ENCODE measurements at regions not wholly inside any gene's neighbourhood (a gene's known extent, or its start where the extent isn't known, plus 50 kb on each side); places are given as distances from the start of the nearest gene placed in this dataset.

DNA sequence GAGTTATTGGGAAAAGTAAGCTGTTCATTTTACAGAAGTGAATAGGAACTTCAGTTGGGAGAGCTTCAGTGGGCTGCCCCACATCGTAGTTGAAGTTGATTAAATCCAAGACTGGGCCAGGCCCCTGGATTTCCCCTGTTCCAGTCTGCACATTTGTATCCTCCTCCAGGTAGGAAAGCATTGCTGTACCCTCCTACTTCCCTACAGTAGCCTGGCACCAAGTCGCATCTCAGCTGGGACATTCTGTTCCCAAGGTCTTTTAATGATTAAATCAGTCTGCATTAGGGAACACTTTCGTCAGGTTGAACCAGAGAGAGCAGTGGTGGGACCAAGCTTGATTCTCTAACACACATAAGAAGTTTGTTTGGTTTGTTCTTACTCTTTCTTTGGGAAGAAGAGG, 165.8 kb upstream of the PPARGC1A start:
- Histone ChIP-seq H3K27me3 (no peaks in the 10 kb centered on the region), H3K4me3 (no peak overlapping the region), H3K4me1 (replicated peaks in 1 of 2) (no peaks in the 10 kb centered on the region), H3K36me3 (replicated peaks in 1 of 2) (no peaks in the 10 kb centered on the region), H3K27ac (no peak overlapping the region), H3K9me3 (replicated peaks in 1 of 3) (no peaks in the 10 kb centered on the region)
- TF ChIP-seq, protein P1, sequence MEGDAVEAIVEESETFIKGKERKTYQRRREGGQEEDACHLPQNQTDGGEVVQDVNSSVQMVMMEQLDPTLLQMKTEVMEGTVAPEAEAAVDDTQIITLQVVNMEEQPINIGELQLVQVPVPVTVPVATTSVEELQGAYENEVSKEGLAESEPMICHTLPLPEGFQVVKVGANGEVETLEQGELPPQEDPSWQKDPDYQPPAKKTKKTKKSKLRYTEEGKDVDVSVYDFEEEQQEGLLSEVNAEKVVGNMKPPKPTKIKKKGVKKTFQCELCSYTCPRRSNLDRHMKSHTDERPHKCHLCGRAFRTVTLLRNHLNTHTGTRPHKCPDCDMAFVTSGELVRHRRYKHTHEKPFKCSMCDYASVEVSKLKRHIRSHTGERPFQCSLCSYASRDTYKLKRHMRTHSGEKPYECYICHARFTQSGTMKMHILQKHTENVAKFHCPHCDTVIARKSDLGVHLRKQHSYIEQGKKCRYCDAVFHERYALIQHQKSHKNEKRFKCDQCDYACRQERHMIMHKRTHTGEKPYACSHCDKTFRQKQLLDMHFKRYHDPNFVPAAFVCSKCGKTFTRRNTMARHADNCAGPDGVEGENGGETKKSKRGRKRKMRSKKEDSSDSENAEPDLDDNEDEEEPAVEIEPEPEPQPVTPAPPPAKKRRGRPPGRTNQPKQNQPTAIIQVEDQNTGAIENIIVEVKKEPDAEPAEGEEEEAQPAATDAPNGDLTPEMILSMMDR (IDR thresholded peaks at IDR 0.05), result no peak
- no peak for TF ChIP-seq POLR2A (IDR thresholded peaks at IDR 0.05)
- intact Hi-C loops (cut with DNase I), result no loop called here
- 66 to 81% (median 72%) methylated on average over 3 of the region's 3 CpGs for WGBS, 4 donors
- no peak for DNase-seq

DNA sequence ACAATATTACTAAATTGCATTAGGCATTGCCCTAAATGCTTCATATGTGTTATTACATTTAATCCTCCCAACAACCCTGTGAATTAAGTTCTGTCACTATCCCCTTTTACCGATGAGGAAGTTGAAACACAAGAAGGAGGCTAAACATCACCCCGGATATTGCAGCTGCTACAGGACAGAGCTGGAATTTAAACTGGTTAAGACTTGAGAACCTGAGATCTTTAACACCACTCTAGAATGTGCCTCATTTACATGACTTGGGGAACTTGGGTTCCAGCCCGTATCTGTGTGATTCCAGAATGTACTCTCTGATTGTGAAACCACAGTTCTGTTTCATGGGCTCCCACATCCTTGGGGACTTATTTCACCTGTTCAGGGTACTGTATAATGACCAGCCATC, 165.1 kb upstream of the PPARGC1A start:
- Histone ChIP-seq H3K9me3 (replicated peaks in 1 of 3) (no peaks in the 10 kb centered on the region), H3K27ac (no peak overlapping the region), H3K27me3 (no peaks in the 10 kb centered on the region), H3K4me3 (no peak overlapping the region), H3K36me3 (replicated peaks in 1 of 2) (no peaks in the 10 kb centered on the region), H3K4me1 (replicated peaks in 1 of 2) (no peaks in the 10 kb centered on the region)
- TF ChIP-seq POLR2A (IDR thresholded peaks at IDR 0.05), result no peak
- TF ChIP-seq, protein P1 (IDR thresholded peaks at IDR 0.05), result no peak
- intact Hi-C loops (cut with DNase I), result no loop called here
- DNase-seq, result no peak
- 77 to 85% (median 85%) methylated on average over 3 of the region's 3 CpGs for WGBS, 4 donors

DNA sequence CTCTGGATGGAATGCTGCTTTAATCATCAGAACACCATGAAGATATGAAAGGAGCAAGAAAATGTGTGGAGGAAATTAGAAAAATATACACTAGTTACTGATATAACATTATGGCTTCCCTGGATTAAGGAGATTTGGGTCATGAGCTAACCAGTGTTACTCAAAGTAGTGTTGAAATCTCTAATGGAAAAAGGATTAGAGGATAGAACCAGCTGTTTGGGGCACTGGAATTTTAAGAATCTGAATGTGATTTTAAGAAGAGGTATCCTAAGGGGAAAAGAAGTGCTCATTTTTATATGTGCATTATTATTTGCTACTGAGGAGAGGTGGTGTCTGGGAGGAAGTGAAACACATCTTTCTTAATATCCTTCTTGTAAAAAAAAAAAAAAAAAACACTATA, 164.1 kb upstream of the PPARGC1A start:
- no peak overlapping the region for H3K27ac ChIP-seq
- TF ChIP-seq, protein P1 (IDR thresholded peaks at IDR 0.05), result no peak
- TF ChIP-seq POLR2A (IDR thresholded peaks at IDR 0.05), result no peak
- no peaks in the 10 kb centered on the region for H3K36me3 ChIP-seq (replicated peaks in 1 of 2)
- intact Hi-C loops (cut with DNase I), result no loop called here
- no peaks in the 10 kb centered on the region for H3K27me3 ChIP-seq
- H3K9me3 ChIP-seq (replicated peaks in 1 of 3), result no peaks in the 10 kb centered on the region
- no peaks in the 10 kb centered on the region for H3K4me1 ChIP-seq (replicated peaks in 1 of 2)
- DNase-seq, result no peak
- H3K4me3 ChIP-seq, result no peak overlapping the region

DNA sequence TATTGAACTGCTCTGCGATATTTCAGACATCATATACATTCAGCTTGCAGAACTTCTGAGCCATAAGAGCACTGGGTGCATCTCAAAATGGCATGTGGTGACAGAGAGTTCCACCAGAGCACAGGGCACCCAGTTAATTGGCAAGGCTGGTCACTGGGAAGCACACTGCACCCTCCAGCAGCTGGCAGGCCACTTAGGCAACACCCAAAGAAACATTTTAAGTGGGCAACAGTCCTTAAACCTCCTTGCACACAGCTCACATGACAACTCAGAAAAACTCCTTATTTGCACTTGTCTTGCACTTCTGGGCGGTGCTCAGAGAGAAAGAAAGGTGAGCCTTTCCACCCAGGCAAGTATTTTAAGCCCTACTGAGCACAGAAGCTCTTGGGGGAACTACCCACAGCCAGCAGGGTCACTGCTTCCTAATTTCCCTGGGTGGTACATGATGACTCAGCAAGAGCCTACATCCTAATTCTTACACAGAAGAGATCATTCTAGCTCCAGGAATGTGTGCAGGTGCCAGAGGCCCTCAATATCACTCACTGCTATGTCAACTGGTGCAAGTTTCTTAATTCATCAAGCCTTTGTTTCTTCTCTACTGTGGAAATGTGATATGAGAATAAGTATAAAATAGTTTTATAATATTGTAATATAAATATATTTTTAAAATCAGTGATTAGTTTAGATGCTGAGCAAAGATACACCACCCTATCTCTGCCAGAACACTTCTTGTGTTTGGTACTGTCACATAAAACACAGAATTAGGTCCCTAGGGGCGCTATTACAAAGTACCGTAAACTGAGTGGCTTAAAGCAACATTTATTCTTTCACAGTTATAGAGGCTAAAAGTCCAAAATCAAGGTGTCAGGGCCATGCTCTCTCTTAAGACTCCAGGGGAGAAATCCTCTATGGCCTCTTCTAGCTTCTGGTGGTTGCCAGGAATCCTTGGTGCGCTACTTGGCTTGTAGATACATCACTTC, 155.1 kb upstream of the PPARGC1A start:
- H3K36me3 ChIP-seq (replicated peaks in 1 of 2), result no peaks in the 10 kb centered on the region
- no peak overlapping the region for H3K27ac ChIP-seq
- no peaks in the 10 kb centered on the region for H3K9me3 ChIP-seq (replicated peaks in 1 of 3)
- DNase-seq, result no peak
- no peaks in the 10 kb centered on the region for H3K4me1 ChIP-seq (replicated peaks in 1 of 2)
- H3K4me3 ChIP-seq, result no peak overlapping the region
- intact Hi-C loops (cut with DNase I), result no loop called here
- no peak for TF ChIP-seq POLR2A (IDR thresholded peaks at IDR 0.05)
- TF ChIP-seq, protein P1 (IDR thresholded peaks at IDR 0.05), result no peak
- 82 to 91% (median 84%) methylated on average over 5 of the region's 5 CpGs for WGBS, 4 donors
- H3K27me3 ChIP-seq, result no peaks in the 10 kb centered on the region
